GM23248 (cell line): ENCODE measurements at regions not wholly inside any gene's neighbourhood (a gene's known extent, or its start where the extent isn't known, plus 50 kb on each side); places are given as distances from the start of the nearest gene placed in this dataset.

ENCODE experiments used
- DNase-seq: peaks from one replicate; pipeline ENCODE4 v3.0.0-alpha.2; 2015
- H2AFZ ChIP-seq: fragments of 200-600 bp; sonication (generic); 2 replicates; pipeline ENCODE4 v1.6.1; 2016; ENCODE audit warnings: antibody characterized with exemption
- H3F3A ChIP-seq: fragments of 200-600 bp; sonication (generic); 2 replicates; pipeline ENCODE4 v1.6.1; 2016; ENCODE audit warnings: mild to moderate bottlenecking, antibody characterized with exemption, mixed run types; ENCODE audit not compliant: insufficient read depth
- H3K27ac ChIP-seq: fragments of 200-600 bp; sonication (generic); 2 replicates; pipeline ENCODE4 v1.5.1; 2016; ENCODE audit warnings: mild to moderate bottlenecking
- H3K27me3 ChIP-seq: fragments of 200-600 bp; sonication (generic); replicated peaks from 2 replicates; pipeline ENCODE4 v1.6.1; 2016; ENCODE audit warnings: mild to moderate bottlenecking; ENCODE audit not compliant: insufficient read depth
- H3K36me3 ChIP-seq: fragments of 200-600 bp; sonication (generic); 2 replicates; pipeline ENCODE4 v1.6.1; 2016; ENCODE audit warnings: low read depth, mild to moderate bottlenecking
- H3K4me1 ChIP-seq: fragments of 200-600 bp; sonication (generic); 2 replicates; pipeline ENCODE4 v1.6.1; 2016; ENCODE audit warnings: mild to moderate bottlenecking; ENCODE audit not compliant: insufficient read depth
- H3K4me2 ChIP-seq: fragments of 200-600 bp; sonication (generic); one replicate; pipeline ENCODE4 v1.6.1; 2016; ENCODE audit warnings: mild to moderate bottlenecking; ENCODE audit not compliant: unreplicated experiment
- H3K4me3 ChIP-seq: fragments of 200-600 bp; sonication (generic); 2 replicates; pipeline ENCODE4 v1.5.1; 2016; ENCODE audit warnings: mild to moderate bottlenecking
- H3K79me2 ChIP-seq: fragments of 200-600 bp; sonication (generic); 2 replicates; pipeline ENCODE4 v1.6.1; 2016; ENCODE audit warnings: mild to moderate bottlenecking; ENCODE audit not compliant: insufficient read depth
- H3K9ac ChIP-seq: fragments of 200-600 bp; sonication (generic); 2 replicates; pipeline ENCODE4 v1.6.1; 2016; ENCODE audit warnings: mild to moderate bottlenecking
- H3K9me2 ChIP-seq: fragments of 200-600 bp; sonication (generic); 2 replicates; pipeline ENCODE4 v1.6.1; 2016; ENCODE audit warnings: mixed run types, mild to moderate bottlenecking, moderate library complexity; ENCODE audit not compliant: insufficient read depth
- H3K9me3 ChIP-seq: fragments of 200-600 bp; sonication (generic); one replicate; pipeline ENCODE4 v1.6.1; 2017; ENCODE audit warnings: low read depth
- H4K20me1 ChIP-seq: fragments of 200-600 bp; sonication (generic); 2 replicates; pipeline ENCODE4 v1.6.0; 2016; ENCODE audit not compliant: insufficient read depth
- EZH2 ChIP-seq: fragments of 200-600 bp; sonication (generic); IDR thresholded peaks from 2 replicates; pipeline ENCODE4 v1.6.1; 2018; ENCODE audit warnings: antibody characterized with exemption, mild to moderate bottlenecking; ENCODE audit not compliant: insufficient read depth, poor library complexity, severe bottlenecking
- EZH2phosphoT487 ChIP-seq: fragments of 200-600 bp; sonication (generic); IDR thresholded peaks from 2 replicates; pipeline ENCODE4 v1.6.1; 2018; ENCODE audit warnings: antibody characterized with exemption, moderate library complexity, mild to moderate bottlenecking, low read depth; ENCODE audit not compliant: insufficient read depth
- WGBS, 2 experiments: methylation state at CpG; one replicate each; pipeline ENCODE4 v1.1.6; 2015 to 2017; ENCODE audit warnings: low lambda C conversion rate in 2 of 2, low coverage in 1 of 2; ENCODE audit errors: missing lambda C conversion rate in 2 of 2; 5-methylcytosine and 5-hydroxymethylcytosine counted together
- in situ Hi-C: fragments of 300-500 bp; cut with MboI; formaldehyde crosslinking; loops from 2 replicates; pipeline ENCODE4 v1.15.0; 2020

- no peak overlapping the region for H3K4me2 ChIP-seq
- no peaks in the 10 kb centered on the region for H3K9me2 ChIP-seq
- no peak overlapping the region for H2AFZ ChIP-seq
- DNase-seq: peak; percentile 43
- H3K79me2 ChIP-seq: no peaks in the 10 kb centered on the region
- no peak overlapping the region for H3K4me3 ChIP-seq
- no peaks in the 10 kb centered on the region for H3K27me3 ChIP-seq
- H3K9ac ChIP-seq: no peak overlapping the region
- H3K4me1 ChIP-seq: no peaks in the 10 kb centered on the region
- H3K27ac ChIP-seq: no peak overlapping the region
- 93 to 95% methylated on average over 2 of the region's 2 CpGs for WGBS, 2 experiments
- no peaks in the 10 kb centered on the region for H4K20me1 ChIP-seq
- H3K9me3 ChIP-seq: no peaks in the 10 kb centered on the region
- TF ChIP-seq EZH2 (no peak), EZH2phosphoT487 (no peak)
- H3F3A ChIP-seq: no peaks in the 10 kb centered on the region
- no peaks in the 10 kb centered on the region for H3K36me3 ChIP-seq
- in situ Hi-C loops: no loop called here
Observed at GRCh38 chr12:78697817-78698415, 166.7 kb upstream of the SYT1 start.

- no peak overlapping the region for H3K9ac ChIP-seq
- H3K4me1 ChIP-seq: peaks cover 5% of the 10 kb centered on the region
- no peaks in the 10 kb centered on the region for H3K9me2 ChIP-seq
- in situ Hi-C loops: no loop called here
- no peaks in the 10 kb centered on the region for H3K27me3 ChIP-seq
- peak; percentile 50 for DNase-seq
- H3K4me2 ChIP-seq: no peak overlapping the region
- H3K27ac ChIP-seq: no peak overlapping the region
- no peaks in the 10 kb centered on the region for H3K79me2 ChIP-seq
- H3K4me3 ChIP-seq: no peak overlapping the region
- no peaks in the 10 kb centered on the region for H3K36me3 ChIP-seq
- peaks cover 7% of the 10 kb centered on the region for H3F3A ChIP-seq
- 88% methylated on average over 1 of the region's 1 CpG for WGBS, 2 experiments
- TF ChIP-seq EZH2: no peak
- TF ChIP-seq EZH2phosphoT487: no peak
- H3K9me3 ChIP-seq: no peaks in the 10 kb centered on the region
- no peak overlapping the region for H2AFZ ChIP-seq
- no peaks in the 10 kb centered on the region for H4K20me1 ChIP-seq
Observed at GRCh38 chr12:78698747-78699146, 165.8 kb upstream of the SYT1 start.

DNA sequence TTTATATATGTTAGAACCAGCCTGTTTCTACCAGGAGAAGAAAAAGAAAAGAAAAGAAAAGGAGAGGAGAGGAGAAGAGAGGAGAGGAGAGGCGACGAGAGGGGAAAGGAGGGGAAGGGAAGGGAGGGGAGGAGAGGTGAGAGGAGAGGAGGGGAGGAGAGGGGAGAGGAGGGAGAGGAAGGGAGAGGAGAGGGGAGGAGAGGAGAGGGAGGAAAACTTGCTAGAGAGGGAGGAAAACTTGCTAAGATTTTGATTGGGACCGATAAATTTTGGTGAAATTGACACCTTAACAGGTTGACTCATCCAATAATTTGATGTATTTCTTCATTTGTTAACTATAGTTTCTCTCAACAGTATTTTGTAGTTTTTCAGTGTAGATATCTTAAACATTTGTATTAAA, 164.0 kb upstream of the SYT1 start:
- in situ Hi-C loops: no loop called here
- TF ChIP-seq EZH2 (no peak), EZH2phosphoT487 (no peak)
- H3K27me3 ChIP-seq: no peaks in the 10 kb centered on the region
- no peak overlapping the region for H3K4me2 ChIP-seq
- no peak overlapping the region for H2AFZ ChIP-seq
- H3K9me3 ChIP-seq: no peaks in the 10 kb centered on the region
- H4K20me1 ChIP-seq: no peaks in the 10 kb centered on the region
- DNase-seq: no peak
- H3K9ac ChIP-seq: no peak overlapping the region
- H3F3A ChIP-seq: peaks cover 16% of the 10 kb centered on the region
- no peak overlapping the region for H3K4me3 ChIP-seq
- no peaks in the 10 kb centered on the region for H3K36me3 ChIP-seq
- H3K4me1 ChIP-seq: peaks cover 20% of the 10 kb centered on the region
- no peak overlapping the region for H3K27ac ChIP-seq
- 79 to 100% methylated on average over 3 of the region's 3 CpGs for WGBS, 2 experiments
- no peaks in the 10 kb centered on the region for H3K79me2 ChIP-seq
- H3K9me2 ChIP-seq: no peaks in the 10 kb centered on the region

- in situ Hi-C loops: no loop called here
- TF ChIP-seq EZH2phosphoT487 (no peak), EZH2 (no peak)
- no peaks in the 10 kb centered on the region for H4K20me1 ChIP-seq
- no peaks in the 10 kb centered on the region; the same call in 1 of the 2 replicates for H3K9me2 ChIP-seq
- peak; percentile 90 for DNase-seq
- peak overlapping the region; percentile 52 for H3K4me3 ChIP-seq
- H3K9me3 ChIP-seq: no peaks in the 10 kb centered on the region
- no peaks in the 10 kb centered on the region for H3K79me2 ChIP-seq
- peak overlapping the region; percentile 83 for H3K4me2 ChIP-seq
- 0 to 1% methylated on average over 3 of the region's 3 CpGs for WGBS, 2 experiments
- no peaks in the 10 kb centered on the region for H3K27me3 ChIP-seq
- peaks cover 20% of the 10 kb centered on the region for H3K4me1 ChIP-seq
- H3K27ac ChIP-seq: peak overlapping the region; percentile 53
- no peaks in the 10 kb centered on the region for H3K36me3 ChIP-seq
- H3F3A ChIP-seq: peaks cover 16% of the 10 kb centered on the region
- peak overlapping the region; percentile 31; the same call in 1 of the 2 replicates for H2AFZ ChIP-seq
- H3K9ac ChIP-seq: no peak overlapping the region
Observed at GRCh38 chr12:78703820-78704525, 160.6 kb upstream of the SYT1 start.
